ENCODE measurements at regions not wholly inside any gene's neighbourhood (a gene's known extent, or its start where the extent isn't known, plus 50 kb on each side); places are given as distances from the start of the nearest gene placed in this dataset.

- Mint-ChIP-seq H3K4me3 (ENCODE audit: unreplicated experiment) (no peak overlapping the region), H3K4me1 (ENCODE audit: low read depth, unreplicated experiment) (no peaks in the 10 kb centered on the region), H3K9me3 (ENCODE audit: unreplicated experiment) (no peaks in the 10 kb centered on the region), H3K36me3 (ENCODE audit: low read depth, unreplicated experiment) (no peaks in the 10 kb centered on the region), H3K27ac (ENCODE audit: unreplicated experiment) (no peak overlapping the region), H3K27me3 (ENCODE audit: low read depth, unreplicated experiment) (peaks cover 3% of the 10 kb centered on the region)
- no peak overlapping the region for H2AFZ ChIP-seq (ENCODE audit: low read depth, low read length)
- H4K20me1 ChIP-seq (ENCODE audit: insufficient read depth, low read length) = no peaks in the 10 kb centered on the region
- TF ChIP-seq EZH2 (IDR thresholded peaks at IDR 0.05; ENCODE audit: insufficient read depth, low read length) = no peak
- TF ChIP-seq CTCF (IDR thresholded peaks at IDR 0.05; ENCODE audit: insufficient read depth, low read depth, low read length) = no peak
- FAIRE-seq = no peak
- no peak overlapping the region for H3K4me2 ChIP-seq (ENCODE audit: low read length)
- no peak for DNase-seq (ENCODE audit: low read depth)
- H3K27me3 ChIP-seq (ENCODE audit: insufficient read depth, low read length) = no peaks in the 10 kb centered on the region
- no peak overlapping the region for H3K9ac ChIP-seq (ENCODE audit: low read length)
- H3K4me1 ChIP-seq (ENCODE audit: insufficient read depth, low read length) = no peaks in the 10 kb centered on the region
- H3K4me3 ChIP-seq (ENCODE audit: insufficient read depth, low read depth, low read length) = no peak overlapping the region
- no peaks in the 10 kb centered on the region for H3K9me3 ChIP-seq (ENCODE audit: insufficient read depth, low read depth, low read length)
- no peak overlapping the region for H3K27ac ChIP-seq (ENCODE audit: low read depth, low read length)
- no peaks in the 10 kb centered on the region for H3K79me2 ChIP-seq (ENCODE audit: insufficient read depth, low read length)
- no peaks in the 10 kb centered on the region for H3K36me3 ChIP-seq (ENCODE audit: insufficient read depth, low read length)
These were observed 316.6 kb upstream of the BMP2 start for GRCh38 chr20:6450841-6451240.

- DNase-seq (ENCODE audit: low read depth) = no peak
- Mint-ChIP-seq H3K9me3 (ENCODE audit: unreplicated experiment) (no peaks in the 10 kb centered on the region), H3K27me3 (ENCODE audit: low read depth, unreplicated experiment) (no peaks in the 10 kb centered on the region), H3K4me3 (ENCODE audit: unreplicated experiment) (no peak overlapping the region), H3K36me3 (ENCODE audit: low read depth, unreplicated experiment) (no peaks in the 10 kb centered on the region), H3K4me1 (ENCODE audit: low read depth, unreplicated experiment) (no peaks in the 10 kb centered on the region), H3K27ac (ENCODE audit: unreplicated experiment) (no peak overlapping the region)
- Histone ChIP-seq H3K4me2 (ENCODE audit: low read length) (no peak overlapping the region), H2AFZ (ENCODE audit: low read depth, low read length) (no peak overlapping the region), H3K27ac (ENCODE audit: low read depth, low read length) (no peak overlapping the region), H3K36me3 (ENCODE audit: insufficient read depth, low read length) (no peaks in the 10 kb centered on the region), H3K4me3 (ENCODE audit: insufficient read depth, low read depth, low read length) (no peak overlapping the region), H4K20me1 (ENCODE audit: insufficient read depth, low read length) (no peaks in the 10 kb centered on the region), H3K9ac (ENCODE audit: low read length) (no peak overlapping the region), H3K27me3 (ENCODE audit: insufficient read depth, low read length) (no peaks in the 10 kb centered on the region), H3K79me2 (ENCODE audit: insufficient read depth, low read length) (no peaks in the 10 kb centered on the region), H3K4me1 (ENCODE audit: insufficient read depth, low read length) (no peaks in the 10 kb centered on the region), H3K9me3 (ENCODE audit: insufficient read depth, low read depth, low read length) (no peaks in the 10 kb centered on the region)
- no peak for FAIRE-seq
- no peak for TF ChIP-seq EZH2 (IDR thresholded peaks at IDR 0.05; ENCODE audit: insufficient read depth, low read length)
- TF ChIP-seq CTCF (IDR thresholded peaks at IDR 0.05; ENCODE audit: insufficient read depth, low read depth, low read length) = no peak
These were observed 317.6 kb upstream of the FERMT1 start for GRCh38 chr20:6440443-6440799.

- Mint-ChIP-seq H3K9me3 (ENCODE audit: unreplicated experiment) (no peaks in the 10 kb centered on the region), H3K4me1 (ENCODE audit: low read depth, unreplicated experiment) (no peaks in the 10 kb centered on the region), H3K27ac (ENCODE audit: unreplicated experiment) (no peak overlapping the region), H3K36me3 (ENCODE audit: low read depth, unreplicated experiment) (no peaks in the 10 kb centered on the region), H3K27me3 (ENCODE audit: low read depth, unreplicated experiment) (no peaks in the 10 kb centered on the region), H3K4me3 (ENCODE audit: unreplicated experiment) (no peak overlapping the region)
- no peak for FAIRE-seq
- Histone ChIP-seq H4K20me1 (ENCODE audit: insufficient read depth, low read length) (no peaks in the 10 kb centered on the region), H3K4me2 (ENCODE audit: low read length) (no peak overlapping the region), H3K27ac (ENCODE audit: low read depth, low read length) (no peak overlapping the region), H3K36me3 (ENCODE audit: insufficient read depth, low read length) (no peaks in the 10 kb centered on the region), H3K27me3 (ENCODE audit: insufficient read depth, low read length) (no peaks in the 10 kb centered on the region), H3K9ac (ENCODE audit: low read length) (no peak overlapping the region), H3K4me3 (ENCODE audit: insufficient read depth, low read depth, low read length) (no peak overlapping the region), H3K9me3 (ENCODE audit: insufficient read depth, low read depth, low read length) (no peaks in the 10 kb centered on the region), H3K79me2 (ENCODE audit: insufficient read depth, low read length) (no peaks in the 10 kb centered on the region), H3K4me1 (ENCODE audit: insufficient read depth, low read length) (no peaks in the 10 kb centered on the region), H2AFZ (ENCODE audit: low read depth, low read length) (no peak overlapping the region)
- DNase-seq (ENCODE audit: low read depth) = no peak
- no peak for TF ChIP-seq CTCF (IDR thresholded peaks at IDR 0.05; ENCODE audit: insufficient read depth, low read depth, low read length)
- no peak for TF ChIP-seq EZH2 (IDR thresholded peaks at IDR 0.05; ENCODE audit: insufficient read depth, low read length)
These were observed 317.1 kb upstream of the FERMT1 start for GRCh38 chr20:6439737-6440442.

Measured in astrocyte (in vitro differentiated cells and primary cell).